ENCODE measurements at regions not wholly inside any gene's neighbourhood (a gene's known extent, or its start where the extent isn't known, plus 50 kb on each side); places are given as distances from the start of the nearest gene placed in this dataset.
A peak's percentile ranks its signal among the peaks of the same experiment; 100 is the strongest.

GRCh38 chr5:142432369-142432863 is 107.6 kb upstream of the SPRY4 start:
- DNase-seq = peak in 1 of 3 experiments; percentile 5

- no peak for DNase-seq
Measured at GRCh38 chr5:142428773-142429473, 104.1 kb upstream of the SPRY4 start.

GRCh38 chr5:142428036-142428772 is 103.4 kb upstream of the SPRY4 start:
- DNase-seq = no peak

- DNase-seq = no peak
Measured at GRCh38 chr5:142427529-142427928, 102.7 kb upstream of the SPRY4 start.

- DNase-seq = no peak
Measured at GRCh38 chr5:142427015-142427364, 102.2 kb upstream of the SPRY4 start.

- no peak for DNase-seq
Measured at GRCh38 chr5:142426129-142427014, 101.6 kb upstream of the SPRY4 start.

- DNase-seq = no peak
Measured at GRCh38 chr5:142425286-142426065, 100.7 kb upstream of the SPRY4 start.

GRCh38 chr5:142422429-142422828 is 97.6 kb upstream of the SPRY4 start:
- DNase-seq = no peak

- DNase-seq = no peak
Measured at GRCh38 chr5:142421621-142422397, 97.0 kb upstream of the SPRY4 start.

- DNase-seq = no peak
Measured at GRCh38 chr5:142421228-142421617, 96.4 kb upstream of the SPRY4 start.

- DNase-seq = no peak
Measured at GRCh38 chr5:142420561-142421227, 95.9 kb upstream of the SPRY4 start.

GRCh38 chr5:142412581-142412980 is 87.8 kb upstream of the SPRY4 start:
- DNase-seq = no peak

GRCh38 chr5:142411656-142412425 is 87.0 kb upstream of the SPRY4 start:
- no peak for DNase-seq

- DNase-seq = no peak
Measured at GRCh38 chr5:142411103-142411502, 86.3 kb upstream of the SPRY4 start.

- no peak for DNase-seq
Measured at GRCh38 chr5:142408981-142409481, 84.2 kb upstream of the SPRY4 start.

- no peak for DNase-seq
Measured at GRCh38 chr5:142408536-142408935, 83.7 kb upstream of the SPRY4 start.

GRCh38 chr5:142405814-142406395 is 81.1 kb upstream of the SPRY4 start:
- no peak for DNase-seq

- DNase-seq = no peak
Measured at GRCh38 chr5:142405023-142405422, 80.2 kb upstream of the SPRY4 start.

- no peak for DNase-seq
Measured at GRCh38 chr5:142404046-142404477, 79.2 kb upstream of the SPRY4 start.

GRCh38 chr5:142403583-142403982 is 78.8 kb upstream of the SPRY4 start:
- peak in 2 of 3 experiments; percentile 2 to 40 for DNase-seq

All from NCI-H1417 (cell line).